SK-N-SH (cell line): ENCODE measurements at regions not wholly inside any gene's neighbourhood (a gene's known extent, or its start where the extent isn't known, plus 50 kb on each side); places are given as distances from the start of the nearest gene placed in this dataset.

Experiments
- CTCF ChIP-seq: fragments of 200-600 bp; sonication (generic); IDR thresholded peaks from 2 replicates; pipeline ENCODE4 v1.6.1; 2017; ENCODE audit warnings: antibody characterized with exemption, mild to moderate bottlenecking, moderate library complexity
- POLR2AphosphoS5 ChIP-seq: IDR thresholded peaks from 2 replicates; pipeline ENCODE4 v1.6.1; 2012; ENCODE audit warnings: low read depth, low read length
- TF ChIP-seq, protein P1 (sequence below): IDR thresholded peaks from 2 replicates; pipeline ENCODE4 v1.6.1; 2012; ENCODE audit warnings: mild to moderate bottlenecking, low read depth, low read length, moderate library complexity

- no peak for TF ChIP-seq POLR2AphosphoS5
- TF ChIP-seq, protein P1, sequence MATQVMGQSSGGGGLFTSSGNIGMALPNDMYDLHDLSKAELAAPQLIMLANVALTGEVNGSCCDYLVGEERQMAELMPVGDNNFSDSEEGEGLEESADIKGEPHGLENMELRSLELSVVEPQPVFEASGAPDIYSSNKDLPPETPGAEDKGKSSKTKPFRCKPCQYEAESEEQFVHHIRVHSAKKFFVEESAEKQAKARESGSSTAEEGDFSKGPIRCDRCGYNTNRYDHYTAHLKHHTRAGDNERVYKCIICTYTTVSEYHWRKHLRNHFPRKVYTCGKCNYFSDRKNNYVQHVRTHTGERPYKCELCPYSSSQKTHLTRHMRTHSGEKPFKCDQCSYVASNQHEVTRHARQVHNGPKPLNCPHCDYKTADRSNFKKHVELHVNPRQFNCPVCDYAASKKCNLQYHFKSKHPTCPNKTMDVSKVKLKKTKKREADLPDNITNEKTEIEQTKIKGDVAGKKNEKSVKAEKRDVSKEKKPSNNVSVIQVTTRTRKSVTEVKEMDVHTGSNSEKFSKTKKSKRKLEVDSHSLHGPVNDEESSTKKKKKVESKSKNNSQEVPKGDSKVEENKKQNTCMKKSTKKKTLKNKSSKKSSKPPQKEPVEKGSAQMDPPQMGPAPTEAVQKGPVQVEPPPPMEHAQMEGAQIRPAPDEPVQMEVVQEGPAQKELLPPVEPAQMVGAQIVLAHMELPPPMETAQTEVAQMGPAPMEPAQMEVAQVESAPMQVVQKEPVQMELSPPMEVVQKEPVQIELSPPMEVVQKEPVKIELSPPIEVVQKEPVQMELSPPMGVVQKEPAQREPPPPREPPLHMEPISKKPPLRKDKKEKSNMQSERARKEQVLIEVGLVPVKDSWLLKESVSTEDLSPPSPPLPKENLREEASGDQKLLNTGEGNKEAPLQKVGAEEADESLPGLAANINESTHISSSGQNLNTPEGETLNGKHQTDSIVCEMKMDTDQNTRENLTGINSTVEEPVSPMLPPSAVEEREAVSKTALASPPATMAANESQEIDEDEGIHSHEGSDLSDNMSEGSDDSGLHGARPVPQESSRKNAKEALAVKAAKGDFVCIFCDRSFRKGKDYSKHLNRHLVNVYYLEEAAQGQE, result no peak
- peak; percentile 83 for TF ChIP-seq CTCF
Observed at GRCh38 chr14:100383727-100384158, 60.6 kb downstream of the SLC25A47 start.
